ENCODE measurements at regions not wholly inside any gene's neighbourhood (a gene's known extent, or its start where the extent isn't known, plus 50 kb on each side); places are given as distances from the start of the nearest gene placed in this dataset.
"Not testable (repeated sequence)": the region's sequence is repeated elsewhere in the genome, so short reads cannot be mapped to it uniquely, and the experiment has no call there.

DNA sequence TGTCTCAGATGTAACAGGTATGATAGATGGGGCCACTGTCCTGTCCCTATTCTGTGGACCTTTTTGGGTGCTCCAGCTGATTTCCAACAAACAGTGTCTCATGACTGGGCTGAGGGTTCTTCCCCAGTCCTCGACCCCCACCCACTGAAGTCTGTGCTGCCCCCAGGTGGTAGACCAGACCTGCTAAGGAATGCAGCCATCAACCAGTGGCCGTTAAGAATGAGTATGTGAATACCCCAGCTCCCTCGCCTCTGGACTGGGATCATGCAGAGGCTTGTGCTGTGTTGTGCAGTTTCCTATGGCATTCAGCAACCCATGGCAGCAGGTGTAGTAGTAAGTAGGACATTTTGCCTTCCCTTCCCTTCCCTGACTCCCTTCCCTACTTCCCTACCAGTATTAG, 183.1 kb upstream of the KAZN start:
- DNase-seq: no peak

DNA sequence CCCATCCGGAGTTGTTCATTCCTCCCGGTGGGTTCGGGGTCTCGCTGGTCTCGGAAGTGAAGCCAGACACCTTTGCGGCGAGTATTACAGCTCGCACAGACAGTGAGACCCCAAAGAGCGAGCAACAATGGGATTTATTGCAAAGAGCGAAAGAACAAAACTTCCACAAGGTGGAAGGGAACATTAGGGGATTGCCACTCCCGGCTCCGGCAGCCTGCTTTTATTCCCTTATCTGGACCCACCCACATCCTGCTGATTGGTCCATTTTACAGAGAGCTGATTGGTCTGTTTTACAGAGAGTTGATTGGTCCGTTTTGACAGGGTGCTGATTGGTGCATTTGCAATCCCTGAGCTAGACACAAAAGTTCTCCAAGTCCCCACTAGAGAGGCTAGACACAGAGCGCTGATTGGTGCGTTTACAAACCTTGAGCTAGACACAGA, 178.7 kb upstream of the KAZN start:
- DNase-seq: not testable (repeated sequence)

GRCh38 chr1:14420686-14421085, 177.8 kb upstream of the KAZN start:
- no peak for DNase-seq

GRCh38 chr1:14421295-14421976, 177.0 kb upstream of the KAZN start:
- no peak for DNase-seq

DNA sequence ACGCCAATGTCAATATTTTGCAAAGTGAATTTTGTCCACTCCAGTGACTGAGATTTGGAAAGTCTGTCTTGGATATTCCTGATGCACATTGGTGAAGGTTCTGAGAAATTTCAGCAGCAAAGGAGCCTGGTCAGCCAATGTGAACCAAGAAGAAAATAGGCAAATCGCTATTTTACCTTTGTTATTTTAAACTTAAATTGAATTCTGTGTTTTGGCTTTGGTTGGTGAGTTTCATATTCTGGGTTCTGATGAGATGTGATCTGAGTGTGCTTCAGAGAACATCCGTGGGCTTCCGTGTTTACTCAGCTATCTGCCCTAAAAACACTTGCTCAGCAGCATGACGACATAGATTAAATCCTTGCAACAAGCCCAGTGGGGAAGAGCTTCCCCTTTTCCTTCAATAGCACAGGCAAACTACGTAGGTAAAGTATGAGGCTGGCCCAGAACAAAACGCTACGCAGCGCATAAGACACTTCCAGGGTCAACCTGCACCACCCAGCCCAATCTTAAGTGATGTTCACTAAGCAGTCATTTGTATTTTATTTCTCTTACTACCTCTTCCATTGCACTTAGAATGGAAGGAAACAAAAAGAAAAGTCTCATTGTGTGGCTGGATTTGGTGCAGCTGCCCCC, 176.4 kb upstream of the KAZN start:
- no peak for DNase-seq

DNA sequence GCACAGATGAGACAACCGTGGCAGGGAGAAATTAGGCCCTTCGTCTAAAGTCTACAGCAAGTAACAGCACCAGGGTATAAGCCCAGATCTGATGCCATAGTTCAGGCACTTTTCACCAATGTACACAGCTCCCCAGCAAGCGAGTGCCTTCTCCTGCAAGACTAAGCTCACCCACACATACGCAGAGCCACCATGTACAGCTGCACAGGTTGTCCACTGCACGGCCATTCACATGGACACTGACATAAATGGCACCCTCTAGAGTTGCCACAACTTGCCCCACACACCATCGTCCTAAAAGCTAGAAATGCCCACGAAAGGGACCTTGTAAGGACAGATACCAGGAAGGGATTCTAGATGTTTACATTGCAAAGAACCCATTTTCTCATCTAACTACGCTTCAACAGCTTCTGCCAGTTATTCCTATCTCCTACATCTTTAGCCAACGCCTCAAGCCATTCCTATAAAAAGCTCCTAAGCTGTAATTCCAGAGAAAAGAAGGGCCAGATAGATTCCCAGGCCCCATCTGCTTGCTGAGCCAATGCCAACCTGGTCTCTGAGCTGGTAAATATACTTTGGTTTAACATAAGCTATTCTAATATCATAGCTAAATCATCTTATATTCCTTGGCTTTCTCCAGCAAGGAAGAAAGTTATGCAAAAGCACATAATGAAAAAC, 174.0 kb upstream of the KAZN start:
- DNase-seq: no peak

DNA sequence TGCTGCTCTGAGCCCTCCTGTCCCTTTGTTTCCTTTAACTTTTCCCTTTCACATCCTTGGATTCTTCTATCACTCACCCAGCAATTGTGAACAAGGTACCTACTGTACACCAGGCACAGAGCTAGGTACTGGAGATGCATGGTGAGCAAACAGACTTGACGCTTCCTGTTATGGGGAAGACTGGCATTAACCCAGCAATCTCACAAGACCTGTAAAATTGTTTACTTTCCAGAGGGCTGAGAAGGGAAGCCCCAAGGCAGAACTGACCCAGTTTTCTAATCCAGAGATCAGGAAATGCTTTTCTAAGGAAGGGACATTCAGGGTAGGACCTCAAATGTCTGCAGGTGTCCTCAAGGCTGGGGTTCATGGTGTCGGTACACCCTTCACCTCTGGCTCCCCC, 171.6 kb upstream of the KAZN start:
- DNase-seq: no peak

- DNase-seq: no peak
Observed at GRCh38 chr1:14429577-14429976, 168.9 kb upstream of the KAZN start.

DNA sequence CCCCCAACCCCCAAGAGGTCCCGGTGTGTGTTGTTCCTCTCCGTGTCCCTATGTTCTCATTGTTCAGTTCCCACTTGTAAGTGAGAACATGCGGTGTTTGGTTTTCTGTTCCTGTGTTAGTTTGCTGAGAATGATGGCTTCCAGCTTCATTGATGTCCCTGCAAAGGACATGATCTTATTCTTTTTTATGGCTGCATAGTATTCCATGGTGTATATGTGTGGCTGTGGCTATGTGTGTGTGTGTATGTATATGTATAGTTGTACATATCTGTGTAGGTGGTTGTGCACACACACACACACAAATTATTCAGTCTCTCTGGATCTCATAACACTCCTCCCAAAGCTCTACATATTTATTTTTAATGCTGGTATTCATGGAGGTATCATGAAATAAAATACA, 165.8 kb upstream of the KAZN start:
- not testable (repeated sequence) for DNase-seq

- DNase-seq: no peak
Observed at GRCh38 chr1:14435368-14436023, 163.0 kb upstream of the KAZN start.

- DNase-seq: no peak
Observed at GRCh38 chr1:14437417-14437918, 161.0 kb upstream of the KAZN start.

DNA sequence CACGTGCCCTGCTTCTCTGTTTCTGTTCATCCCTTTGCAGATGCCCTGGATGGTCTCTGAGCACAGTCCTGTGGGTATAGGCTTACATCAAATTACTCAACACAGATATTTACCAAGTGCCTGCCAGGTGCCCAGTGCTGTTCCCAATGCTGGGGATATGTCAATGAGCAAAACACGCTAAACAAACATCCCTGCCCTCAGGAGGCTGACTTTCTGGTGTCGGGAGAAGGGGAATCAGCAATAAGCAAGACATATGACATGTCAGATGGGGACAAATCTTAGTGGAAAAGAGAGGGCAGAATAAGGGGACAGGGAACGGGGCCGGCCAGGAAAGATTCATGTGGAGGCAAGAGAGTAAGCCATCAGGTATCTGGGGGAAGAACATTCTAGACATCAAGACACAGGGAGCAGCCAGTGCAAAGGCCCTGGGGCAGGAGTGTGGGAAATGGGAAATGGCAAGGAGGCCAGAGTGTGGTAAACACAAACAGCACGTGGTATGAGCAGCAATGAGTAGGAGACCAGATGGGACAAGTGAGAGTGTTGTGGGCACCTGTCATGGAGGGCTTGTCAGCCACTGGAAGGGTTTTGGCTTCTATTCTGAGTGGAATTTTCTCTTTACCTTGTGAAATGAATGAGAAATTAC, 160.2 kb upstream of the KAZN start:
- no peak for DNase-seq

- DNase-seq: no peak
Observed at GRCh38 chr1:14439015-14439414, 159.5 kb upstream of the KAZN start.

DNA sequence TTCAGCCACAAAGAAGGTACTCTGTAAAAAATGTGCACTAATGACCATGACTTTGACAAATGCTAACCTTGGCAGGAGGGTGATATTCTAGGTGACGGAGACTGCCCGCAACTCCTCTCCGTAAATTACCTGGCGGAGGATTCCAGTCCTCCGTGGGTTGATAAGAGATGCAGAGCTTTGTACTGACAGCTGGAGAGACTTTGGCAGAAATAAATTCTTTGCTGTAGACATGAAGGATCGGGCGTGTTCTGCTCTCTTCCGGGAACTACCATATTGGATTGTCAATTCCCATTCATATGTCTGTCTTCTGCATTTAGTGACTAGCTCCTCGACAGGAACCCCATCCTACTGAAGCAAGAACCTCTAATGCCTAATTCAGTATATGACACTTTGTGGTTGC, 158.3 kb upstream of the KAZN start:
- no peak for DNase-seq

DNA sequence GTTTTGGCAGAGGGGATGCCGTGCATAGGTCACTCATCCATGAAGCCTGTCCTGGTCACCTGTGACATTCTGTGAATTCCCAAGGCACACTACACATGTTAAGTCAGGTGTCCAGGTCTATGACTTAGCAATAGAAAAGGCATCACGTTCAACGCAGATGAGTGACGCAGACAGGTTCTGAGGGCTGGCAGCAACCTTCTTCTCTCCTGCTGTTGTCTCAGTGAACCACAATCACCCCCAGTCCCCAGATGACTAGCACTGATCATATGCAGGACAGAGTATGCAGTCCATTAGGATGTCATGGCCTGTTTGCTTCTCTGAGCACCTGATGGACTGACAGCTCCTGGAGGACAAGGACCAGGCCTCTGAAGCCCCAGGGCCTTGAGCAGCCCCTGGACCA, 157.8 kb upstream of the KAZN start:
- no peak for DNase-seq

- peak; percentile 90 for DNase-seq
Observed at GRCh38 chr1:14441302-14441741, 157.2 kb upstream of the KAZN start.

GRCh38 chr1:14442669-14443068, 155.8 kb upstream of the KAZN start:
- DNase-seq: no peak

DNA sequence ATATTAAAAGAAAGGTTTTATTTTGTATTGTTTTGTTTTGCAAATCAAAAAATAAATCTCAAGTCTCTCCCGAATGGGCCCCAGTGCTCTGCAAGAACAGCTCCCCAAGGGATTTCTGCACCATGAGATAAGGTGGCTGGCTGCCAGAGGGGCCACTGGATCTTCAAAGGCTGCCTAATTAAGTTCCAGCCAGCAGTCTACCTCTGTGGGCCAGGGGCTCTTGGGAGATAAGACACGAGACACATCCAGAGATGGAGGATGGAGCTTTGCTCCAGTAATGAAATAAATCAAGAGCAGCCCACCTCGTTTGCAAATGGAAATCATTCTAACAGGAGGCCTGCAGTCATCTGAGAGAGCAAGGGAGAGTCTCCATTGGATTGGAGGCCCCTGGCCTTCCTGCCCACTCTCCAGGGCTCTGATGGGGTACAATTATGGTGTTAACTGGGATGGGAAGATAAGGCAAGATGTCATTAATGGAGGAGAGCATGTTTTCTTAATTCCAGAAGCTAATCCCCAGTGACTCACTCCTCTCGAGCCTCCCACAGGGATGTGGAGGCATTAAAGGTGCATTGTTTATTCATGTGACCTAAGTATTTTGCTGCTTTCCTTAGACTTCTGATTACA, 155.2 kb upstream of the KAZN start:
- peak; percentile 60 for DNase-seq

- DNase-seq: no peak
Observed at GRCh38 chr1:14451217-14451616, 147.3 kb upstream of the KAZN start.

DNA sequence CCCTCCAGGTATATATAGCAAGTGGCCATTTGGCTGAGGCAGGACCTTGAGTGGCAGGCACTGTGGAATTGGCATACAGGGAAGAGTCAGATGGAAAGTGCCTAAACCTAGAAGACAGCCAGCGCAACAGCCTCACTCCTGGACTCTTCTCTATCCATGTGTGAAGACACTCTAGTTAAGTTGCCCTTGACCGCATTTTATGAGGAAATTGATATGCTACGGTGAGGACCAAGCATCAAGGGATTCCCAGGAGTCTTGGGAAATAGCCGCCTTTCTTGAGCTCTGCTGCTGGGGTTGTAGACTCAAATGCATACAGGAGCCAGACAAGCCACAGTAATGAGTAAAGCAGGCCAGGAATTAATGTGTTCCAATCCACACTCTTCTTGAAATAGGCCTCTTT, 145.9 kb upstream of the KAZN start:
- no peak for DNase-seq

DNA sequence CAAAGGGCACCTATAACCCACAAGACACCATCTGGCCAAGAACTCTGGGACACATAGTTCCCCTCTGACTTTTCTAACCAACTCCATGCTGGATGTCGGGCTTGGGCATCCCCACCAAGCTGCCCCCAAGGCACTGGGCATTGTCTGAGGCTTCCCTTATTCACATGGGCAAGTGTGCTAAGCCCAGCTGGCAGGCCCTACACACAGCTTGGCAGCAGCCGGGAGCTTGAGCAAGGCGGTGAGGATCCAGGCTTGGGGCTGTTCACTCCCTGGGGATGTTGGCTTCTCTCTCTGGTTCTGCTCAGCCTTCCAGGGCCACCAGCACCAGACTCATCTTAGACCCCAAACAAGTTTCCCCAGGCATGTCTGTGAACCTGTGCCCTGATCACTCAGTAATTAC, 138.3 kb upstream of the KAZN start:
- DNase-seq: no peak

- no peak for DNase-seq
Observed at GRCh38 chr1:14462851-14463250, 135.6 kb upstream of the KAZN start.

Data from fibroblast of skin of abdomen (primary cell).